HG03432 (cell line): ENCODE measurements at regions not wholly inside any gene's neighbourhood (a gene's known extent, or its start where the extent isn't known, plus 50 kb on each side); places are given as distances from the start of the nearest gene placed in this dataset.
A peak's percentile ranks its signal among the peaks of the same experiment; 100 is the strongest.

Source experiments
- ATAC-seq: cut with Tn5 transposase; IDR thresholded peaks from one replicate; pipeline ENCODE4 v1.9.1; 2021; ENCODE audit warnings: mild to moderate bottlenecking, moderate library complexity; ENCODE audit not compliant: unreplicated experiment

DNA sequence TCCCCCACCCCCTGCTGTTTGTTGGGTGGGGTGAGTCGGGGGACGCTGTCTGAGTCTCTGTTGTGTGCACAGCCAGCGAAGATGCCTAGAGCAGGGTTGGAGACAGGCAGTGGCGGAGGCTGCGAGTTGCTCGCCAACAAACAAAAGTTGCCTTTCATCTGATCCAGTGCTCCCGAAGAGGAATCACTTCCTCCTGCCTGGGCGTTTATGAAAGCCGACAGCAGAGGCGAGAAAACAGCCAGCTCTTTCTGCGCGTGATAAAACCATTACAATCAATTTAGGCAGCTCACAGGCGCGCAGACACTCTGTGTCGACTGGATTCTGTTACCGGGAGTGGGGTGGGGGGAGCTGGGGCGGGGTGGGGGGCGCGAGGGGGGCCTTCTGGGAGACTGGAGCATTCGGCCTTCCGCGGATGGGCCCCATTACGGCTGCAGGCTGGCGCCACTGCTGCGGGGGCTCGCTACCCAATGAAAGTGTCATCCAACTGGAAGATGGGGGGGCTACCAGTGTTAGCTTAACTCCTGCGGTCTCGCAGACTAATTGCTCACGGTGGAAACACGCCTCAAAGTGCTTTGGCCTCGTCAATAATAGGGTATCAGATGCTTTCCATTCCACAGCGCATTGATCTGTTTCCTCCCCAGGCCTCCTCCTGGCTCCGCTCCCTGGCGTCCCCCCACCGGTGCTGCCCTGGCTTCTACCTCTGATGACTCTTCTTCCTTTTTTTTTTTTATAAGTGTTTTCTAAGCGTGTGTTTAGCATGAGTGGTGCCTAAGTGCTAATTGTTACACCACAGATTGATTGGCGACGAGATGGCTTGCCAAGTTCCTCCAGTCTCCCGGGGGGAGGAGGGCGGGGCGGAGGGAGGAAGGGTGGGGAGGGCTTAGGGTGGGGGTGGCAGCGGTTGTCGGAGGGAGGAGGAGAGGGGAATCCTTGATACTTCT is 678.4 kb downstream of the MED13L start:
- no peak for ATAC-seq

GRCh38 chr12:115597157-115597712 is 680.3 kb downstream of the MED13L start:
- ATAC-seq, result no peak

DNA sequence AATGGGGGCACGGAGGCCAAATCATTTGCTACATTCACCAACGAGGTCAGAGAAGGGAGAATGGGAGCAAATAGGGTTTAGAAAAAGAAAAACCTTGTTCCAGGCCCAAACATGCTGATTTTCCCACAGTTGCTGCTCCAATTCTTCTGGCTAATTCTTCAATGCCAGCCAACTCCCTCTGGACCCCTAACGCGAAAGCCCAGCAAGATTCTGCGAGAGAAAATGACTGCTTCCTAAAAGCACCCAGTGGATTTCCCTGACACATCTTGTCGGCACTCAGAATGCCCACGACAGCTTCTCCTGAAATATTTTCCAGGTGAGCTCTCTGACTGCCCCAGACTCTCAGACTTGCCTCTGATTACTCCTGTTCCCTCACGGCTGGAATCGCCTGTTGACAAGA is 689.4 kb downstream of the MED13L start:
- ATAC-seq, result no peak

DNA sequence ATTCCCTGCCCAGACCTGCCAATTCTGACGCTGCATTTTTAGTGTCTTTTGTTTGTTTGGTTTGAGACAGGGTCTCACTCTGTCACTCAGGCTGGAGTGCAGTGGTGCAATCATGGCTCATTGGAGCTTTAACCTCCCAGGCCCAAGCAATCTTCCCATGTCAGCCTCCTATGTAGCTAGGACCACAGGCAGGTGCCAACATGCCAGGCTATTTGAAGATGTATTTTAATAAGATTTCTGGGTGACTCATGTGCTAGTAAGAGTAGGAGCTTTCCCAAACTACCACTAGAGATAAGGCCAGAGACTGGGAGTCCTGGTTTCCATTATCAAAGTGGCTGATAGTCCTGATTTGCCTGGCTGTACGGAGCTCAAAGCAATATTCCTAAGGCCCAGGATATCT is 693.3 kb downstream of the MED13L start:
- ATAC-seq, result no peak

DNA sequence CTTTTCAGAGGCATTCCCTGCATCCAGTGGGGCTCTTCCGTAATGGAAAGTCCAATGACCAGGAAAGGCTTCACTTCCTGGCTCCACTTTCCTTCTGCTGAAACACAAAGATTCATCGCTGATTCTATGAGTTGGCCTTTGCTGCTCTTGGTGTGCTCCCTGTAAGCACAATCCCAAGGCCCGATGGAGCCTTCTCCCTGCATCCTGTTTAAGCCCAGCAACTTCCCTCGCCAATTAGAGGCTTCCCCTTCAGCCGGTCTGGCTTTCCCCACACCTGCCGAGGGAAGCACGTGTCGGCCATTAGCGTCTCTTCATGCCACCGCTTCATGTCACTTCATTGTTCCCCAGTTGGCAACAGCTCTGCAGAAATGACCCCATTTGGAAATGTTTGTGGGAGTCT is 693.9 kb downstream of the MED13L start:
- ATAC-seq, result no peak

GRCh38 chr12:115577401-115577800 is 700.1 kb downstream of the MED13L start:
- ATAC-seq, result no peak

DNA sequence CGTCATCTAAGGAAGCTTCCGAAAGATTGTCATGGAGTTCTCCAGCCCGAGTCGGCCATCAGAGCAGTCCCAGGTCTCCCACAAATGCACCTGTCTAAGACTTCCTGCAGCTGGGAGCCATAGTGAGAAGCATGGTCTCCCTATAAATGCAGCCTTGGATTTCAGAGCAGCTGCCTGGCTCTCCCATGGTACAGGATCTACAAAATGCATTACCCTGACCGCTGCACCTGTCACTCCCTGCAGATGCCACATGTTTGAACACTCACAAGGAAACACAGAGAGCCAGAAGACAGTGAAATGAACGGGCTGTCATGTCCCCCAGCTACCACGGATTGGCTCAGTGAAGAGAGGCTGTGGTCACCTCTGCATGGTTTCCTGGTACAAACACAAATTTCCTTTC is 702.7 kb downstream of the MED13L start:
- no peak for ATAC-seq

- ATAC-seq, result peak; percentile 92
Observed at GRCh38 chr12:115572440-115572839, 705.1 kb downstream of the MED13L start.

DNA sequence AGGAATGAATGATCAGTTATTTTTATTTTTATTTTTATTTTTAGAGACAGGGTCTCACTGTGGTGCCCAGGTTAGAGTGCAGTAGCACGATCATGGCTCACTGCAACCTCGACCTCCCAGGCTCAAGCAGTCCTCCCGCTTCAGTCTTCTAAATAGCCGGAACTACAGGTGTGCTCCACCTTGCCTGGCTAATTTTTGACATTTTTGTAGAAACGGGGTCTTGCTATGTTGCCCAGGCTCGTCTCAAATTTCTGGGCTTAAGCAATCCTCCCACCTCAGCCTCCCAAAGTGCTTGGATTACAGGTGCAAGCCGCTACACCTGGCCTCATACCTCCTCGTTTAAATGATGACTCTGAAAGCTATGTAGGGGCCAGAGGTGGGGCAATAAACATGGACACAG is 706.0 kb downstream of the MED13L start:
- no peak for ATAC-seq

- ATAC-seq, result no peak
Observed at GRCh38 chr12:115571027-115571426, 706.5 kb downstream of the MED13L start.

DNA sequence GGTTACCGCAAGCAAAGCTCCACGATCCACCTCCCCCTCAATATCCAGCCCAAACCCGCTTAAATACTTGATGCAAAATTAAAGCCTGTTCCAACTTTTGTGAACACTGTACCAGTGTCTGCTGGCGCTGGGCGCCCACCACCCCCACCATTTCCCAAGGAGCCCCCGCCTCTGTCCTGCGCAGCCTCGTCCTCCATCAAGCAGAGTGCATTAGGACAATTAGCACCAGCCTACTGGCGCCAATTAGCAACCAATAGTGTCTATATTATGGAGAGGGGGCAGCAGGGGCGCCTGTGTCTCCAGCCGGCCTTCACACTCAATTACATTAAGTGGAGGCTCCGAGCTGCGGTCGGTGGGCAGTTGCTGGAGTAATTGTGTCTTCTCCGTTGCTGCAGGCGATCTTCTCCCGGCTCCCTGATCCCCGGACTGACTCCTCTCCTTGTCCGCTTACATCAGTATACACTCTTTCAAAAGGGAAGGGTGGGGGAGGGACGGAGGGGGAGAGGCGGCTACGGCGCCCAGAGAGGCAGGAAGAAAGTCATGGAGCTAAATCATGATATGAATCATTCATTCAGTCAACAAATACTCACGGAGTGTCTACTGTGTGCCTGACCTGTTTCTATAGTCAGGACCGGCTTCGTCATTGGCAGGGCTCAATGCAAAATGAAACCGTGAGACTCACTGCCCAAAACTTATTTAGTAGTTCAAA is 707.3 kb downstream of the MED13L start:
- ATAC-seq, result no peak

DNA sequence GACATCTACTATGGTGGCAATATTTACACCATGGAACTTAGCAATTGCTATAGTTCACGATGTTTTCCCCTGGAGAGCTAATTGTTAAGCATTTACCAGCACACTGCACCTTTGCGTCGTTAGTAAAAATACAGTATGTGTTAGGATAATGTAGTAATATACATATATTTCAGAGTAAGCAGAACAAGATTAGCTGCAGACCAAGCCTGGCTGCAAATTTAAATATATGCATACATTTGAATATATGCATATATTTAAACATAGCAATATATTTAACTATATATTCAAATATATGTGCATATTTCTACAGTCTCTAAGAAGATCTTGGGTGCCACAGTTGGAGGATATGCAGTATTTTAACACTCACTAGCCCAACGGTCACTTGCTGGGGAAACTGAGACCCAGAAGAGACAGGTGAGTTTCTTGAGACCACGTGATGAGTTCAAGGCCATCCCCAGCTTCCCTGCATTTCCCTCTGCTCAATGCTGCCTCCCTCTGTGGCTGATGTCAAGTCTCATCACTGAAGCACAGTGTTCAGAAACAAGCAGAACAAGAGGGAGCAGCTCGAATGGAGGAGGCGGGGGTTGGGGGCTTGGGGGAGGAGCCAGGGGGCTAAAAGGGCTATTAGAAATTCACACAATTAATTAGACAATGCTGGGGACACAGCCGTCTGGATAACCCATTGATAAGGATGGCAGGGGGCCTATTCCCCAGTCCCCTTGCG is 708.0 kb downstream of the MED13L start:
- no peak for ATAC-seq

DNA sequence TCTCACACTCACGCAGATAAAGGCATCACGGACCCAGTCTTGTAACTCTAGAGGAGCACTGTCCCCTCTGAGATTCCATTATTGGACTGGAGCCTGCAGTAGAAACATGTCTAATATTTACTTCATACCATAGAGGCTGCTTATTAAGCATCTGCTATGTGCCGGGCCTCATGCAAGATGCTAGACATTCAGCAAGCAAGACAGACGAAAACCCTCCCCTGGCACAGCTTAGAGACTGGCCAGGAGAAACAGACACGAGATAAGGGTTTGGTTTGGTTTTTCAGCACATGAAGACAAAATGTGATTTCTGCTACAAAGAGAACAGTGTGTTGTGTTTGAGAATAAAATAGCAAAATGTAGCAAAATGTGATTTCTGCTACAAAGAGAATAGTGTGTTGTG is 719.2 kb downstream of the MED13L start:
- ATAC-seq, result no peak

DNA sequence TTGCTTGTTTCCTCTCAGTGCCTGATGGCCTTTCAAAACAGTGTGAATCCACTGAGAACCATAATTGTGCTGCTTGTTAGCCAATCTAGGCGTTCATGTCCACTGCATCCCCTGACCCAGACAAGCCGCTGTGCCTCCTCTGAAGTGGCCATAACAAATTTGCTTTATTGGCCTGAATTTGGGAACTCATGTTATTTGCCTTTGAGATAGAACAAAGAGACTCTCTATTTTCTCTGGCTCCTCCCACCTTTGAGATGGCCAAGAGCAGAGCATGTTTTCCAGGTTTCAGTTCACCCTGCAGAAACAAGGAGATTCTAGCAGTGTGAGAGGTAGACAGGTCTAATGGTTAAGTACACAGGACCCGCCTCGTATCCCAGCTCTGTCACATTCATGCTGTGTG is 723.9 kb downstream of the MED13L start:
- no peak for ATAC-seq

- no peak for ATAC-seq
Observed at GRCh38 chr12:115543269-115543668, 734.2 kb downstream of the MED13L start.

DNA sequence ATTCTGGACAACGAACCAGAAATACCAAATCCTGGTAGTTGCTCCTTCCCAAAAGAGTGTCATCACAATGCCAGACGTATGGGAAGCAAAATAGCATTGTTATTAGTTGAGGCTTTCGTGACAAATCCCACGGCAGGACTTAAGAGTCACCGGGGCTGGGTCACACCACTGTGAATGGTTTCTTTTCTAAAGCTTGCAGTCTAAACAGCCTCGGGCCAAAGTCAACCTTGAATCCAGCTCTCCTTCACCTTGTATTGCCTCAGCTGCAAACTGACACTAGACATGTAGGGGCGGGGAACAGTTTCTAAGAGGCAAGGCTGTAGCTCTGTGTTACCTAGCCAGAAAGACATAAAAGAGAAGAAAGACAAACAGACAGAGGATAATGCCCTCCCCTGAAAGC is 734.8 kb downstream of the MED13L start:
- ATAC-seq, result no peak

GRCh38 chr12:115541891-115542421 is 735.5 kb downstream of the MED13L start:
- no peak for ATAC-seq

DNA sequence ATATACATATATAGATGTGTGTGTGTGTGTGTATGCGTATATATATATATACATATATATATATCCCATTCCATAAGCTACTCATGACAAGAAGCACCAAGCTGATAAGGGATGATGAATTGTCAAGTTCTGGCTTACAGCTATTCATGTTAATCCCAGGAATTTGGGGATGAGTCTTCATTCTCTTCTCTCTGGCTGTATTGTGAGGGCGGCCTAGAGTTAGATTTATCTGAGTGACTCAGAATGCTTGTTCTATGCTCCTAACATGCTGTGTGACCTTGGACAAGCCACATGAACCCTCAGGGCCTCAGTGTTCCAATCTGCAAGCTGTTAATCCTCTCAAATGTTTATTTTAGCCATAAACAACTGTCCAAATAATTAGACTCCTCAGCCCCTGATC is 749.0 kb downstream of the MED13L start:
- ATAC-seq, result no peak

- ATAC-seq, result no peak
Observed at GRCh38 chr12:115521771-115522409, 755.6 kb downstream of the MED13L start.

GRCh38 chr12:115519887-115520286 is 757.6 kb downstream of the MED13L start:
- ATAC-seq, result no peak
